ENCODE measurements at regions not wholly inside any gene's neighbourhood (a gene's known extent, or its start where the extent isn't known, plus 50 kb on each side); places are given as distances from the start of the nearest gene placed in this dataset.

DNA sequence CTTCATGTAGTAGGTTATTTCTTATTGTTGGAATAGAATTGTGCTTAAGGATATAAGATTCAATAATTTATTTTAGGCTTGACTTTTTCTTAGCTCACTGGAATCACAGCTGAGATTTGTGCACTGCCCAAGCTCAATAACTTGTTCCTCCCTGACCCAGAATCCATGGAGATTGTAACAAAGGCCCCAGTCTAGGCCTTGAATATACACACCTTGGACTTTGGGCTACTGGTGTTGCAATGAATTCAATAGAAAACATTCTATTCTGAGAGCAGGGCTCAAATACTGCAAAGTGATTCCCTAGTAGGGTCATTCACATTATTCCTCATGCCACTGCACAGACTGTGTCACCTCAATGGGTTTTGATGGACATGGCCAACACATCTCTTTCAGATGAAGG lies 352.4 kb downstream of the GALC start:
- H3K27ac ChIP-seq (ENCODE audit: low read depth, low read length) = no peak overlapping the region
- no peaks in the 10 kb centered on the region for H3K36me3 ChIP-seq (ENCODE audit: control insufficient read depth, low read length)
- no peak overlapping the region for H3K4me3 ChIP-seq (ENCODE audit: low read length)
- no peaks in the 10 kb centered on the region for H3F3A ChIP-seq (ENCODE audit: control insufficient read depth, insufficient read depth)
- H3K9me2 ChIP-seq (replicated peaks; ENCODE audit: control insufficient read depth, low read length) = no peaks in the 10 kb centered on the region; the same call in 1 of the 2 replicates
- H3K9me3 ChIP-seq (ENCODE audit: control insufficient read depth, insufficient read depth, low read length) = no peaks in the 10 kb centered on the region
- no peaks in the 10 kb centered on the region for H4K20me1 ChIP-seq (ENCODE audit: control insufficient read depth, insufficient read depth, low read depth, low read length)
- H3K27me3 ChIP-seq (ENCODE audit: control insufficient read depth, low read length) = no peaks in the 10 kb centered on the region
- H3K4me1 ChIP-seq (ENCODE audit: control insufficient read depth, low read length) = no peaks in the 10 kb centered on the region
- no peak overlapping the region for H3K4me2 ChIP-seq (ENCODE audit: low read length)
- TF ChIP-seq, protein P1, sequence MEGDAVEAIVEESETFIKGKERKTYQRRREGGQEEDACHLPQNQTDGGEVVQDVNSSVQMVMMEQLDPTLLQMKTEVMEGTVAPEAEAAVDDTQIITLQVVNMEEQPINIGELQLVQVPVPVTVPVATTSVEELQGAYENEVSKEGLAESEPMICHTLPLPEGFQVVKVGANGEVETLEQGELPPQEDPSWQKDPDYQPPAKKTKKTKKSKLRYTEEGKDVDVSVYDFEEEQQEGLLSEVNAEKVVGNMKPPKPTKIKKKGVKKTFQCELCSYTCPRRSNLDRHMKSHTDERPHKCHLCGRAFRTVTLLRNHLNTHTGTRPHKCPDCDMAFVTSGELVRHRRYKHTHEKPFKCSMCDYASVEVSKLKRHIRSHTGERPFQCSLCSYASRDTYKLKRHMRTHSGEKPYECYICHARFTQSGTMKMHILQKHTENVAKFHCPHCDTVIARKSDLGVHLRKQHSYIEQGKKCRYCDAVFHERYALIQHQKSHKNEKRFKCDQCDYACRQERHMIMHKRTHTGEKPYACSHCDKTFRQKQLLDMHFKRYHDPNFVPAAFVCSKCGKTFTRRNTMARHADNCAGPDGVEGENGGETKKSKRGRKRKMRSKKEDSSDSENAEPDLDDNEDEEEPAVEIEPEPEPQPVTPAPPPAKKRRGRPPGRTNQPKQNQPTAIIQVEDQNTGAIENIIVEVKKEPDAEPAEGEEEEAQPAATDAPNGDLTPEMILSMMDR (IDR thresholded peaks at IDR 0.05; ENCODE audit: low read depth, low read length, poor library complexity, severe bottlenecking) = no peak
- no peak for TF ChIP-seq EZH2phosphoT487 (IDR thresholded peaks at IDR 0.05; ENCODE audit: borderline replicate concordance, low read length)
- no peaks in the 10 kb centered on the region for H3K79me2 ChIP-seq (ENCODE audit: control insufficient read depth, low read length)

DNA sequence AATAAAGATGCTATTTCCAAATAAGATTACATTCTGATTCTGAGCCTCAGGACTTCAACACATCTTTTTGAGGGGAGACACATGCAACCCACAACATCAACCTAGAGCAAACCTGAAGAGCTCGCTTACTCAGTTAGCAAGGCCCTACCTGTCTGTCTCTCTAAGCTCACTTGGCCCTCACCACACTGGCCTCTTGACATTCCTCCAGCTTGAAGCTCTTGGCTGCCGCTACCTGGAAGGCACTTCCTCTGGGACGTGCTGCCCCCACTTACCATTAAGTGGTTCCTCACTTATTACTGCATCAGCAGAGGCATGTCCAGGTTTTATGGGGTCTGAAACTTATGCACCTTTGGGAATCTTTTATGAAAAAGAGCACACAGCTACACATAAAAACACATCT lies 354.8 kb downstream of the GALC start:
- no peaks in the 10 kb centered on the region; the same call in 1 of the 2 replicates for H3K9me2 ChIP-seq (replicated peaks; ENCODE audit: control insufficient read depth, low read length)
- no peaks in the 10 kb centered on the region for H3K4me1 ChIP-seq (ENCODE audit: control insufficient read depth, low read length)
- no peak overlapping the region for H3K4me3 ChIP-seq (ENCODE audit: low read length)
- TF ChIP-seq, protein P1 (IDR thresholded peaks at IDR 0.05; ENCODE audit: low read depth, low read length, poor library complexity, severe bottlenecking) = no peak
- TF ChIP-seq EZH2phosphoT487 (IDR thresholded peaks at IDR 0.05; ENCODE audit: borderline replicate concordance, low read length) = no peak
- no peak overlapping the region for H3K4me2 ChIP-seq (ENCODE audit: low read length)
- H3F3A ChIP-seq (ENCODE audit: control insufficient read depth, insufficient read depth) = no peaks in the 10 kb centered on the region
- H3K79me2 ChIP-seq (ENCODE audit: control insufficient read depth, low read length) = no peaks in the 10 kb centered on the region
- H3K27me3 ChIP-seq (ENCODE audit: control insufficient read depth, low read length) = no peaks in the 10 kb centered on the region
- no peaks in the 10 kb centered on the region for H3K36me3 ChIP-seq (ENCODE audit: control insufficient read depth, low read length)
- H4K20me1 ChIP-seq (ENCODE audit: control insufficient read depth, insufficient read depth, low read depth, low read length) = no peaks in the 10 kb centered on the region
- no peak overlapping the region for H3K27ac ChIP-seq (ENCODE audit: low read depth, low read length)
- no peaks in the 10 kb centered on the region for H3K9me3 ChIP-seq (ENCODE audit: control insufficient read depth, insufficient read depth, low read length)

DNA sequence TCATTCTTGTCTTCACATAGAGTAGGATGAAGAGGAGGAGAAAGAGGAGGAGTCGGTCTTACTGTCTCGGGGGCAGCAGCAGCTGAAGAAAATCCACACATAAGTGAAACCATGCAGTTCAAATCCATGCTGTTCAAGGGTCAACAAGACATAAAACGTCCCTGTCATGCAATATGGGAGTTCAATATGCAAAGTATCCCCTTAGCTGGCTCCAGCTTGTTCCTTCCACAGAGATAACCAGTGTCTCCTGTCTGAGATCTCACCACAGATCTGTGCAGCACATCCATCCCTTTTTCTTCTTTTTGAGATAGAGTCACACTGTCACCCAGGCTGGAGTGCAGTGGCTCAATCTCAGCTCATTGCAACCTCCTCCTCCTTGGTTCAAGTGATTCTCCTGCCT lies 357.5 kb downstream of the GALC start:
- no peak overlapping the region for H3K4me2 ChIP-seq (ENCODE audit: low read length)
- no peak for TF ChIP-seq EZH2phosphoT487 (IDR thresholded peaks at IDR 0.05; ENCODE audit: borderline replicate concordance, low read length)
- TF ChIP-seq, protein P1 (IDR thresholded peaks at IDR 0.05; ENCODE audit: low read depth, low read length, poor library complexity, severe bottlenecking) = no peak

More for the DNA sequence above, 357.5 kb downstream of the GALC start:
- Histone ChIP-seq H3K4me3 (ENCODE audit: low read length) (no peak overlapping the region), H3K4me1 (ENCODE audit: control insufficient read depth, low read length) (no peaks in the 10 kb centered on the region), H3K27me3 (ENCODE audit: control insufficient read depth, low read length) (no peaks in the 10 kb centered on the region), H3K36me3 (ENCODE audit: control insufficient read depth, low read length) (no peaks in the 10 kb centered on the region), H3K9me3 (ENCODE audit: control insufficient read depth, insufficient read depth, low read length) (no peaks in the 10 kb centered on the region), H3K79me2 (ENCODE audit: control insufficient read depth, low read length) (no peaks in the 10 kb centered on the region), H4K20me1 (ENCODE audit: control insufficient read depth, insufficient read depth, low read depth, low read length) (no peaks in the 10 kb centered on the region), H3K27ac (ENCODE audit: low read depth, low read length) (no peak overlapping the region), H3K9me2 (replicated peaks; ENCODE audit: control insufficient read depth, low read length) (no peaks in the 10 kb centered on the region; the same call in 1 of the 2 replicates), H3F3A (ENCODE audit: control insufficient read depth, insufficient read depth) (no peaks in the 10 kb centered on the region)
